B cell (primary cell): ENCODE measurements at regions not wholly inside any gene's neighbourhood (a gene's known extent, or its start where the extent isn't known, plus 50 kb on each side); places are given as distances from the start of the nearest gene placed in this dataset.
"Not testable (repeated sequence)": the region's sequence is repeated elsewhere in the genome, so short reads cannot be mapped to it uniquely, and the experiment has no call there.

Source experiments
- CTCF ChIP-seq: fragments of 200-600 bp; IDR thresholded peaks from one replicate; pipeline ENCODE4 v1.8.0; 2022; ENCODE audit warnings: antibody characterized with exemption, mild to moderate bottlenecking
- EZH2 ChIP-seq: IDR thresholded peaks from 2 replicates; pipeline ENCODE4 v1.6.1; 2012; ENCODE audit warnings: borderline replicate concordance, low read depth, mild to moderate bottlenecking, moderate library complexity, low read length; ENCODE audit not compliant: insufficient read depth, poor library complexity, severe bottlenecking

GRCh38 chr4:102410884-102411283 lies 65.6 kb upstream of the SLC39A8 start:
- not testable (repeated sequence) for TF ChIP-seq CTCF, EZH2
